ENCODE measurements at regions not wholly inside any gene's neighbourhood (a gene's known extent, or its start where the extent isn't known, plus 50 kb on each side); places are given as distances from the start of the nearest gene placed in this dataset.
"Not testable (repeated sequence)": the region's sequence is repeated elsewhere in the genome, so short reads cannot be mapped to it uniquely, and the experiment has no call there.

- no peak for DNase-seq (ENCODE audit: low read depth, low spot score)
These were observed 279.2 kb upstream of the TYRP1 start for GRCh38 chr9:12413986-12414385.

DNA sequence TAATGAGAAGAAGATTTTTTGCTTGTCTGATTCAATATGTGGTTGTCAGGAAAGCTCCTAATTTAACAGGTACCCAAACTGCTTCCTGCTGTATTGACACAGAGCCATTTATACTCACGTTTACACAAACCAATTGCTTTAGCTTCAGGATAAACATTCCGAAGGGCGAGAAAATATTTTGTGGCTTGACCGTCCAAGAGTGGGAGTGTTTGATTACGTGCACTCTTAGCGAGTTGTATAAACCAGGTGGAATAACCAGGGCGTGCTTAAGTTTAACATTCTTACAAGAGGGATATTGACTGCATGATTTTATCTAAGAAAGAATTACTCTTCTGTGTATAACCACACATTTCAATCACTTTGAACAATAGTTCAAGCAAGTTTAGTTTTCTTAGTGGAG, 278.7 kb upstream of the TYRP1 start:
- no peak for DNase-seq (ENCODE audit: low read depth, low spot score)

DNA sequence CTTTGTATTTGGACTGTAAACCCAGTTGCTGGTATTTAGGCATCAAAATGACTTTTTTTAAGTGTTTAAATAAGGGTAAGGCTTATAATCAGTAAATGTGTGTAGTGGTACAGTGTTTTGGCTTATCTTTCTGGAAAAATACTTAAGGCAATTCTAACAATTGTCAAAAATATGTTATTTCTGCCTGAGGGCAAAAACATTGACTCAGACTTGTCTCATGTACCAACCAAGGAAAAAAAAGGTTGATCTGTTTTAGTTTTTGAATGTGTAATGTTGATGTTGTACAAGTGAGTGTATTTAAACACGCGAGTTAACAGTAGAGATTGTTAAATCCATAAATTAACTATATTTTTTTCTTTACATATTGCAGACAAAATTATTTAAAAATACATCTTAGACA, 277.8 kb upstream of the TYRP1 start:
- no peak for DNase-seq (ENCODE audit: low read depth, low spot score)

GRCh38 chr9:12416716-12417115, 276.5 kb upstream of the TYRP1 start:
- DNase-seq (ENCODE audit: low read depth, low spot score) = no peak

GRCh38 chr9:12424243-12424642, 268.9 kb upstream of the TYRP1 start:
- no peak for DNase-seq (ENCODE audit: low read depth, low spot score)

GRCh38 chr9:12425878-12426864, 267.0 kb upstream of the TYRP1 start:
- peak; percentile 26 for DNase-seq (ENCODE audit: low read depth, low spot score)

GRCh38 chr9:12439267-12439666, 253.9 kb upstream of the TYRP1 start:
- no peak for DNase-seq (ENCODE audit: low read depth, low spot score)

DNA sequence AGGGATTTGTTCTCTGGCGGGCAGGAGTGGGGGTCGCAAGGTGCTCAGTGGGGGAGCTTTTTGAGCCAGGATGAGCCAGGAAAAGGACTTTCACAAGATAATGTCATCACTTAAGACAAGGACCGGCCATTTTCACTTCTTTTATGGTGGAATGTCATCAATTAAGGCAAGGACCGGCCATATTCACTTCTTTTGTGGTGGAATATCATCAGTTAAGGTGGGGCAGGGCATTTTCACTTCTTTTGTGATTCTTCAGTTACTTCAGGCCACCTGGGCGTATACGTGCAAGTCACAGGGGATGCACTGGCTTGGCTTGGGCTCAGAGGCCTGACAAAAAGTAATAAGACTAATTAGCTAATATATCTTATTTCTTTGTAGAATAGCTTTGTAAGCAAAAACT, 252.1 kb upstream of the TYRP1 start:
- DNase-seq (ENCODE audit: low read depth, low spot score) = not testable (repeated sequence)

DNA sequence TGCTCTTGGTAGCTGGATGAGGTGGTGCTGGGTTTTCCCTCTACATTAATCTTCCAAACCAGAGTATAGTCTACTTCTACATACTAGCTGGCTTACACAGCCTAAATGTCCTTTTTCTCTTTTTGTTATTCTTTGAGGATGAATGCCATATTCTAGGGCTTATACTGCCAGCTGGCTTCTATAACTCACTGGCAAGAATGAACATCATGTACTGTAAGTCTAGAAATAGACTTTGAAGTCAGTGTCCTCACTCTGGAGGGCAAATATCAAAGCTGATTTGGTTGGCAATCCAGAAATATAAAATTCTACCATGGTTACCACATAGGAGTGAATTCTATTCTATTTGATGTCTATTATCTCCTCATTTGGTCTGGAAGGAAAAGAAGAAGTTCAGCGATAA, 251.7 kb upstream of the TYRP1 start:
- no peak for DNase-seq (ENCODE audit: low read depth, low spot score)

DNA sequence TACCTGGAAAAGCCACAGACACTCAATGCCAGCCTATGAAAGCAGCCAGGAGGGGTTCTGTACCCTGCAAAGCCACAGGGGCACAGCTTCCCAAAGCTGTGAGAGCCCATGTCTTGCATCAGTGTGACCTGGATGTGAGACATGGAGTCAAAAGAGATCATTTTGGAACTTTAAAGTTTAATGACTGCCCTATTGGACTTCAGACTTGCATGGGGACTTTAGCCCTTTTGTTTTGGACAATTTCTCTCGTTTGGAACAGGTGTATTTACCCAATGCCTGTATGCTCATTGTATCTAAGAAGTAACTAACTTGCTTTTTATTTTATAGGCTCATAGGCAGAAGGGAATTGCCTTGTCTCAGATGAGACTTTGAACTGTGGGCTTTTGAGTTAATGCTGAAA, 244.9 kb upstream of the TYRP1 start:
- DNase-seq (ENCODE audit: low read depth, low spot score) = no peak

DNA sequence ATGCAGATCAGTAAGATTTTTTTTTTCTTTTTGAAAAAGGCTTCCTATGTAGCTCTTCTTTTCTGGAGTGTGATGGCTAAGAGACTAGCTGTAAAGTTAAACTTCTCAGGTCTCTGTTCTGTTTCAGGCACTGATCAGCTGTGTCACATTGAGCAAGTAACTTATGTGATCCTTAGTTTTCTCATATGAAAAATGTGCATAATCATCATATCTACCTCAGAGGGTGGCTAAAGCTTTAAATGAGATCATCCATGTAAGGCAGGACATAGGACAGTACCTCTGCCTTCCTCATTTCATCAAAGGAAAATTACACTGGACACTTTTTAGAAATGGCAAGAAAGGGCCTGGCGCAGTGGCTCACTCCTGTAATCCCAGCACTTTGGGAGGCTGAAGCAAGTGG, 235.9 kb upstream of the TYRP1 start:
- DNase-seq (ENCODE audit: low read depth, low spot score) = no peak

- DNase-seq (ENCODE audit: low read depth, low spot score) = no peak
These were observed 231.3 kb upstream of the TYRP1 start for GRCh38 chr9:12461763-12462460.

DNA sequence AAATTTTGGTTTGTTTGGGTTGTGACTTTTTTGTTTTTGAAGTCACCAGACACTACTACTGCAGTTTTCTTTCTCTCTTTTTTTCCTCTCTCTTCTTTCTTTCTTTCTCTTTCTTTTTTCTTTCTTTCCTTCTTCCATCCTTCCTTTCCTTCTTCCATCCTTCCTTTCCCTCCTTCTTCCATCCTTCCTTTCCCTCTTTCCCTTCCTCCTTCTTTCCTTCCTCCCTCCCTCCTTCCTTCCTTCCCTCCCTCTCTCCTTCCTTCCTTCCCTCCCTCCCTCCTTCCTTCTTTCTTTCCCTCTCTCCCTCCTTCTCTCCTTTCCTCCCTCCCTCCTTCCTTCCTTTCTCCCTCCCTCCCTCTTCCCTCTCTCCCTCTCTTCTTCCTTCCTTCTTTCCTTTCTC, 230.3 kb upstream of the TYRP1 start:
- no peak for DNase-seq (ENCODE audit: low read depth, low spot score)

DNA sequence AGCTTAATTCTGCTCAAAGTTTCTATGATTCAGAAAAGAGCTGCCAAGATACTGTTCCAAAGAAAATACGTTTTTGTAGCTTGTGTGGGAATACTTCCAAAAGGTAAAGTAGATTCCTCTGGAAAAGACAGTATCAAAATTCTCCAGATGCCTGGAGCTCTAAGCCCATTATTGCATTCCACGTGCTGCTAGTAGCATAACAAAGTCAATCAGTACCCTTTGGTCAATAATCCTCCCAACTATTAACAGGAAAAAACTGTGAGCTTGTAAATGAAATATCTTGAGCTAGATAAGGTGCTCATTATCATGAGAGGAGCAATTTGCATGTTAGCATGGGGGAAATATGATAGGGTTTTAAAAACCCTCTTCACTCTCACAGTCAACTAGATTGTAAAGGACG, 229.5 kb upstream of the TYRP1 start:
- peak; percentile 38 for DNase-seq (ENCODE audit: low read depth, low spot score)

GRCh38 chr9:12464400-12464799, 228.8 kb upstream of the TYRP1 start:
- no peak for DNase-seq (ENCODE audit: low read depth, low spot score)

- DNase-seq (ENCODE audit: low read depth, low spot score) = peak; percentile 43
These were observed 228.2 kb upstream of the TYRP1 start for GRCh38 chr9:12464910-12465512.

DNA sequence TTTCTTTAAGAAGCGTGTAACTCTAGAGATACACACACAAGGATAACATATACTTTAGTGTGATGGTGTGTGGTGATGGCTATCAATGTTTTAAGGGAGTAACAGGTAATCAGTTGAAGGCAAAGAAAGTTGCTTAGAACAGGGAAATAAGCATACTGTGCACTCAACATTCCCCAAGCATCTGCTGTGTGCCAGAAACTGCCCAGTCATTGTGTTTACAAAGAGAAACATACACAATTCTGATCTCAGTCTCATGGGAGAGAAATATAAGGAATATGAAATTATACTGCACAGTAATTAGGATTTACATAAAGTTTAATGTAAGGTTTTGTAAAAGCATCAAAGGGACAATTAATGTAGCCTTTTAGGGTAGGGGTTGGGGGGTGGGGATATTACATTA, 224.1 kb upstream of the TYRP1 start:
- no peak for DNase-seq (ENCODE audit: low read depth, low spot score)

- no peak for DNase-seq (ENCODE audit: low read depth, low spot score)
These were observed 198.8 kb upstream of the TYRP1 start for GRCh38 chr9:12494411-12494810.

GRCh38 chr9:12497790-12498189, 195.4 kb upstream of the TYRP1 start:
- DNase-seq (ENCODE audit: low read depth, low spot score) = no peak

DNA sequence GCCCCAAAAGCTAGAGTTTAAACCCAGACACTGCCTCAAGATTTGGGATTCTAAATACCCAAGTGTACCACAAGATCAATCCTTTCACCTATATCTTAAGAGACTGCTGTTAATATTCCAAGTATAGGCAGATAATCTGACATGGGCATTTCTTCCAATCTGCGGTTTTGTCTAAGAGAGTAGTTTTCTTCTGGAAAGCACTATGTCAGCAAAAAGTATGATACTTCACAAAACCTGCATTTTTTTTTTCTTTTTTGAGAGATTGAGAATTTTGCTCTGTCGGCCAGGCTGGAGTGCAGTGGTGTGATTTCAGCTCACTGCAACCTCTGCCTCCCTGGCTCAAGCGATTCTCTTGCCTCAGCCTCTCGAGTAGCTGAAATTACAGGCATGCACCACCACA, 190.7 kb upstream of the TYRP1 start:
- DNase-seq (ENCODE audit: low read depth, low spot score) = no peak

DNA sequence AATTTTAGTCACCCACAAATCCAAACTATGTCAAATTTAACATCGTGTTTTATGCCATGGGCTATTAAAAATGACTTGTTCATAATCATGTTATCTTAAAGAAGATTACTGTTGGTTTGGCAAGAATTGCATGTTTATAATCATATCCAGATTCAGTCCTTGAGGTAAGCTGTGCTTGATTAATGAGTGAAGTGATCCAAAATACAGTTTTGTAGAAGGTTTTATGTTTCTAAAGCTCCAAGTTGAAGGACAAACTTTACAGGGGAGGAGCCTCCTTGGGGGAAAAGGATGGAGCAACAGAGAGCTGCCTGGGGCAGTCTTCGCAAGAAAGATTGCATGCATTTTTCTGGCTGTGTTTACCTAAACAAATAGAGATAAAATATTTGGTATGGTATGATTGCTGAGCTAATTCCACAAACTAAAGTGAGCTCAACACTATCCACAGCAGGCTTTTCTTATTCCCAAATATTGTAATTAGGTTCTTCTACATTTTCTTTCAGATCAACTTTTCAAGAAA, 189.5 kb upstream of the TYRP1 start:
- DNase-seq (ENCODE audit: low read depth, low spot score) = no peak

- no peak for DNase-seq (ENCODE audit: low read depth, low spot score)
These were observed 182.6 kb upstream of the TYRP1 start for GRCh38 chr9:12510551-12510950.
